AG10803 (cell line): ENCODE measurements at regions not wholly inside any gene's neighbourhood (a gene's known extent, or its start where the extent isn't known, plus 50 kb on each side); places are given as distances from the start of the nearest gene placed in this dataset.
"Not testable (repeated sequence)": the region's sequence is repeated elsewhere in the genome, so short reads cannot be mapped to it uniquely, and the experiment has no call there.

Experiments used
- DNase-seq: peaks from one replicate; pipeline ENCODE4 v3.0.0; 2010; ENCODE audit warnings: low read depth
- H3K4me3 ChIP-seq: 2 replicates; pipeline ENCODE4 v1.5.1; 2011; ENCODE audit warnings: mild to moderate bottlenecking, low read length, control low read depth
- TF ChIP-seq, protein P1 (sequence below): conservative IDR thresholded peaks from 2 replicates; pipeline ENCODE4 v1.5.1; 2011; ENCODE audit warnings: mild to moderate bottlenecking, low read length, control low read depth, inconsistent platforms

DNA sequence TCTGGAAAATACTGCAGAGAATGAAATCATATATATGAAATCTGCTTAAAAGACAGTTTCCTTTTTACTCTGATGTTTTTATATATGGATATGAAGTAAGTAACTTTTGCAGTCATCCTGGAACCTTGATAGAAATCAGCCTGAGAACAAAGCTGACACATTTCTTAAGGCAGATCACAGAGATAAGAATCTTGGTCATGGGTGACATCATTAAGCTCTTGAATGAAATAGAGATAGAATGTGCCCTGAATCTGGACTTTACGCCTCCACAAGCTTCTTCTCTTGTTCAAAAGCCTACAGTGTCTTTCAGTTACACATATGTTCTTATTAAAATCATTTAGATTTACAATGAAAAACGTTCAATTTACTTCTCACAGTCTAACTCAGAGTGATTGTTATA, 319.1 kb upstream of the CNTNAP2 start:
- H3K4me3 ChIP-seq = no peak overlapping the region
- DNase-seq = no peak
- TF ChIP-seq, protein P1, sequence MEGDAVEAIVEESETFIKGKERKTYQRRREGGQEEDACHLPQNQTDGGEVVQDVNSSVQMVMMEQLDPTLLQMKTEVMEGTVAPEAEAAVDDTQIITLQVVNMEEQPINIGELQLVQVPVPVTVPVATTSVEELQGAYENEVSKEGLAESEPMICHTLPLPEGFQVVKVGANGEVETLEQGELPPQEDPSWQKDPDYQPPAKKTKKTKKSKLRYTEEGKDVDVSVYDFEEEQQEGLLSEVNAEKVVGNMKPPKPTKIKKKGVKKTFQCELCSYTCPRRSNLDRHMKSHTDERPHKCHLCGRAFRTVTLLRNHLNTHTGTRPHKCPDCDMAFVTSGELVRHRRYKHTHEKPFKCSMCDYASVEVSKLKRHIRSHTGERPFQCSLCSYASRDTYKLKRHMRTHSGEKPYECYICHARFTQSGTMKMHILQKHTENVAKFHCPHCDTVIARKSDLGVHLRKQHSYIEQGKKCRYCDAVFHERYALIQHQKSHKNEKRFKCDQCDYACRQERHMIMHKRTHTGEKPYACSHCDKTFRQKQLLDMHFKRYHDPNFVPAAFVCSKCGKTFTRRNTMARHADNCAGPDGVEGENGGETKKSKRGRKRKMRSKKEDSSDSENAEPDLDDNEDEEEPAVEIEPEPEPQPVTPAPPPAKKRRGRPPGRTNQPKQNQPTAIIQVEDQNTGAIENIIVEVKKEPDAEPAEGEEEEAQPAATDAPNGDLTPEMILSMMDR = no peak

DNA sequence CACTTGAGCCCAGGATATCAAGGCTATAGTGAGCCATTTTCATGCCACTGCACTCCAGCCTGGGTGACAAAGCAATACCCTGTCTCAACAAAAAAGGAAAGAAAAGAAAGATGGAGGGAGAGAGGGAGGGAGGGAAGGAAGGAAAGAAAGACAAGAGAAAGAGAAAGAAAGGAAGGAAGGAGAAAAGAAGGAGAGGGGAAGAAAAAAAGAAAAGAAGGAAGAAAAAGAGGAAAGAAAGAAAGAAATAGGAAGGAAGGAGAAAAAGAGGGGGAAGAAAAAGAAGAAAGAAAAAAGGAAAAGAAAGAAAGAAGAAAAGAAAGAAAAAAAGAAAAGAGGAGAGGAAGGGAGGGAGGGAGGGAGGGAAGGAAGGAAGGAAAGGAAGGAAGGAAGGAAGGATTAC, 321.5 kb upstream of the CNTNAP2 start:
- no peak for DNase-seq
- H3K4me3 ChIP-seq = no peak overlapping the region
- TF ChIP-seq, protein P1 = no peak

DNA sequence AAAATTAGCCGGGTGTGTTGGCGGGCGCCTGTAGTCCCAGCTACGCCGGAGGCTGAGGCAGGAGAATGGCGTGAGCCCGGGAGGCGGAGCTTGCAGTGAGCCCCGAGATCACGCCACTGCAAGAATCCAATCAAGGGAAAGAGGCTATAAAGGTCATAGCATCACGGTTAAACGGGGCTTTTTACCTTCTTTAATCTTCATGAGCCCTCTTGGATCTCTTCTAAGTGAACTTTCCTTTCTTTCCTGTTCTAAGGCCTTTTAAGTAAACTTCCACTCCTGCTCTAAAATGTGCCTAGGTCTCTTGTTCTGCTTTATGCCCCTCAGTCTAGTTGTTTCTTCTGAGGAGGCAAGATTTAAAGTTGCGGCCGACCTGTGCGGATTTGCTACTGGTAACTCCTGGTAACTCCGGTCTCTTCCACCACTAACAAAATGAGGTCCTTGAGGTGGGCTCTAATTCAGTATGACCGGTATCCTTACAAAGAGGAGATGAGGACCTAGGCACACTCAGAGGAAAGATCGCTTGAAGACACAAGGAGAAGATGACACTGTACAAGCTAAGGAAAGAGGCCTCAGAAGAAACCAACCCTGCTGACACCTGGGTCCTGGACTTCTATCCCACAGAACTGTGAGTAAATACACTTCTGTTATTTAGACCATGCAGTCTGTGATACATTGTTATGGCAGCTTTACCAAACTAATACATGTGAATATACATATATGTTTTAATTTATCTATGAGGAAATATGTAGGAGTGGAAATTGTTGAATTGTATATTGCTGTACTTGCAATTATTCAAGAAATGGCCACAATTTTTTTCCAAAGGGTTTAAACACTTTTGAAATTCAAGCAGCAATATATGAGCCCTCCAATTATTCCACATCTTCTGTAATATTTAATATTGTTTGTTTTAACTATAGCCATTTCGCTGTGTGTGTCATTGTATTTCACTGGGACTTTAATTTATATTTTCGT, 331.5 kb upstream of the CNTNAP2 start:
- TF ChIP-seq, protein P1 = no peak
- DNase-seq = no peak
- H3K4me3 ChIP-seq = no peak overlapping the region

DNA sequence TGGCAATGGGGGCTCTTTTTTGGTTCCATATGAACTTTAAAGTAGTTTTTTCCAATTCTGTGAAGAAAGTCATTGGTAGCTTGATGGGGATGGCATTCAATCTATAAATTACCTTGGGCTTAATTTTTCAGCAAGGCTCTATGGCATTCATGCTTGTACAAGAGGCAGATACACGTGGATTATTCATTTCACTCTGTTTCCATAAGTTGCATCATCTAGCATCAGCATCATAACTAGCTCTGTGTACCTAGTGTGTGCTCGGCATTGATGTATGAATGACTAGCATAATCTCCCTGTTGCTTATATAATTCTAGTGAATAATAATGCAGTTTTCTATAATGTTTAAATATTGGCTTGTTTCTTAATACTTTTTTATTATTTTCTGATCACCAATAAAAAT, 335.2 kb upstream of the CNTNAP2 start:
- not testable (repeated sequence) for H3K4me3 ChIP-seq

DNA sequence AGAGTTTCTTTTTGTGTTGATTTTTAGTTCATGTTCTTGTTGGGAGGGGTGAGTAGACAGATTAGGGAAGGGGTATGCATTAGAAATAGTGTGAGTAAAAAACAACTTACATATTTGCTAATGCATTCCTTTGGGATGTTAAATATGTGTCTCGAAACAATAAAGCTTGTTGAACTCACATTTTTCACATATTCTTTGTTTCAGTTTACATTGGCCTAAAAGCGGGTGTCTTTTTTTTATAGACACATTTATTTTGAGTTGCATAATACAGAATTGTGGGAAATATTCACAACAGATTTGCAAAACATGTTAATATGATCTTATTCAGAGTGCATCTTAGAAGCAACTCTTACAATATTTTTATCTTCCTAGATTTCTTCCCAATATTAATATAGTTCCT, 337.5 kb upstream of the CNTNAP2 start:
- H3K4me3 ChIP-seq = no peak overlapping the region
- no peak for DNase-seq
- TF ChIP-seq, protein P1 = no peak

More for the DNA sequence above, 335.2 kb upstream of the CNTNAP2 start:
- DNase-seq = not testable (repeated sequence)

DNA sequence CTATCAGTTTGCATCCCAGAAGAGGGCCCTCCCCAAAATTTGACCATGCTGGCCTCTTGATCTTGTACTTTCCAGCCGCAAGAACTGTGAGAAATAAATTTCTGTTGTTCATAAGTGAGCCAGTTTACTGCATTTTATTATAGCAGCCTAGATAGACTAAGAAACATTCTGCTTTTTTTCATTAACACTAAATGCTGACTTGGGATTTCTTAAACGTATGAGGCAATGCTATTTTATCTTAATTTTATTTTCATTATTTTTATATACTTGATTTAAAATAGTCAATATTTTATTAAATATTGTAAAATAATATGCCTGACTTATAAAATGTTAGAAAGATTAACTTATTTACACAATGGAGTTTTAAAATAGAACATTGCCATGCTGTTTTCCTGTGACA, 341.8 kb upstream of the CNTNAP2 start:
- DNase-seq = no peak
- TF ChIP-seq, protein P1 = no peak
- H3K4me3 ChIP-seq = no peak overlapping the region

DNA sequence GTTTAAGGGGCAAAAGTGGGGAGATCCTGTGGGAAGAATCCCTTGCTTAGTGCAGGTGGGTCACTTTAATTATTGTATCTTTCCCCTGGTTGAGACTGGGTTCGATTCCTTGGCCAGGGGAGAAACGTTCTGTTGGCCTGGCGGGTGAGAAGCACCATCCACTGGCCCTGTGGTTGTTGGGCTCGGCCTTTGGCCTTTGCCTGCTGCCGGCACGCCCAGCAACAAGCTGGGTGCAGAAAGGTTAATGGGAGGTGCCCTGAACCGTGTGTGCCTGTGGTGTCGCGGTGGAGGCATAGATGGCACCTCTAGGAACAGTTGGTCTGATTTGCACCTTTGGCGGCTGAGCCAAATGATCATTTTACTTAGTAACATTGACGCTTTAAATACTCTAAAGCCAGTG, 363.6 kb upstream of the CNTNAP2 start:
- H3K4me3 ChIP-seq = no peak overlapping the region
- no peak for DNase-seq
- TF ChIP-seq, protein P1 = no peak
